HCT116 (cell line): ENCODE measurements at regions not wholly inside any gene's neighbourhood (a gene's known extent, or its start where the extent isn't known, plus 50 kb on each side); places are given as distances from the start of the nearest gene placed in this dataset.

ENCODE experiments used
- ATAC-seq: fragments of 200-7000 bp; cut with Tn5 transposase; 2 replicates; pipeline ENCODE4 v1.9.1; 2020; ENCODE audit warnings: mild to moderate bottlenecking, moderate library complexity
- BruUV-seq: library from RNA; stranded (reverse); fragments of 400-500 nt; replicated peaks from 2 replicates; lab custom pipeline; 2021; lab: Mats Ljungman, UMichigan
- CTCF ChIA-PET: fragments of 300-600 bp; sonication (Branson Sonifier 250); formaldehyde crosslinking; loops from one replicate; lab custom pipeline; 2021; ENCODE audit warnings: antibody characterized with exemption; lab: Charles Lee
- POLR2A ChIA-PET: fragments of 300-600, 350-600 bp; sonication (Branson Sonifier 250); formaldehyde crosslinking; loops from one replicate; lab custom pipeline; 2021; ENCODE audit warnings: antibody characterized with exemption; lab: Charles Lee
- RAD21 ChIA-PET, 2 experiments: fragments of 300-600 bp; sonication (Branson Sonifier 250); formaldehyde crosslinking; loops; one replicate each; lab custom pipeline; 2023; ENCODE audit warnings: low total read pairs in 2 of 2; ENCODE audit not compliant: uncharacterized antibody in 2 of 2, unreplicated experiment in 2 of 2, low non-redundant PET in 1 of 2; lab: Charles Lee
- DNase-seq: peaks from one replicate; pipeline ENCODE4 v3.0.0-alpha.2; 2010; ENCODE audit warnings: low read depth, low spot score
- H2AFZ ChIP-seq: fragments of 200-600 bp; shearing (Covaris generic), sonication (generic); 2 replicates; pipeline ENCODE4 v1.6.1; 2017; ENCODE audit warnings: low read depth, mixed run types, mixed read lengths, antibody characterized with exemption, low read length; ENCODE audit not compliant: poor library complexity, severe bottlenecking
- H3K27ac ChIP-seq: 2 replicates; pipeline ENCODE4 v1.5.1; 2012; ENCODE audit warnings: low read depth, low read length
- H3K27me3 ChIP-seq: fragments of 200-600 bp; sonication (generic); 2 replicates; pipeline ENCODE4 v1.6.1; 2016; ENCODE audit warnings: mixed run types, low read length, mixed read lengths; ENCODE audit not compliant: insufficient read depth
- H3K36me3 ChIP-seq, 2 experiments: fragments of 200-500 bp in 1 of 2; fragments of 200-600 bp in 1 of 2; sonication (Bioruptor generic) in 1 of 2; sonication (generic) in 1 of 2; 2 replicates each; pipeline versions ENCODE4 v1.5.1 to v1.6.1; 2014 to 2016; ENCODE audit warnings: low read length in 2 of 2, inconsistent platforms in 1 of 2, mixed read lengths in 1 of 2, mixed run types in 1 of 2; ENCODE audit not compliant: insufficient read depth in 2 of 2, control insufficient read depth in 1 of 2
- H3K4me1 ChIP-seq, 2 experiments: fragments of 200-600 bp in 1 of 2; sonication (generic) in 1 of 2; 2 replicates each; pipeline versions ENCODE4 v1.5.1 to v1.6.1; 2012 to 2017; ENCODE audit warnings: low read length in 2 of 2, inconsistent platforms in 1 of 2, mild to moderate bottlenecking in 1 of 2, mixed read lengths in 1 of 2, mixed run types in 1 of 2, moderate library complexity in 1 of 2; ENCODE audit not compliant: insufficient read depth in 2 of 2, control insufficient read depth in 1 of 2
- H3K4me2 ChIP-seq: fragments of 200-600 bp; sonication (generic); 2 replicates; pipeline ENCODE4 v1.6.1; 2017; ENCODE audit warnings: mixed run types, low read length, mixed read lengths
- H3K4me3 ChIP-seq, 2 experiments: fragments of 200-600 bp in 1 of 2; sonication (generic) in 1 of 2; replicated peaks in 1 of 2; 2 replicates each; pipeline ENCODE4 v1.5.1; 2011 to 2016; ENCODE audit warnings: low read length in 2 of 2, control low read depth in 1 of 2, low read depth in 1 of 2, mild to moderate bottlenecking in 1 of 2, mixed read lengths in 1 of 2, mixed run types in 1 of 2
- H3K79me2 ChIP-seq: fragments of 200-600 bp; sonication (generic); 2 replicates; pipeline ENCODE4 v1.6.1; 2017; ENCODE audit warnings: mild to moderate bottlenecking, mixed run types, low read length, moderate library complexity, mixed read lengths; ENCODE audit not compliant: insufficient read depth
- H3K9ac ChIP-seq: fragments of 200-600 bp; sonication (generic); 2 replicates; pipeline ENCODE4 v1.6.1; 2016; ENCODE audit warnings: low read length, mixed read lengths
- H3K9me2 ChIP-seq: fragments of 200-600 bp; sonication (generic), shearing (Covaris generic); 2 replicates; pipeline ENCODE4 v1.6.1; 2017; ENCODE audit warnings: mixed run types, mild to moderate bottlenecking, moderate library complexity; ENCODE audit not compliant: insufficient read depth
- H3K9me3 ChIP-seq, 2 experiments: fragments of 200-500 bp in 1 of 2; fragments of 200-600 bp in 1 of 2; sonication (Bioruptor generic) in 1 of 2; sonication (generic) in 1 of 2; 2 replicates each; pipeline ENCODE4 v1.6.1; 2014 to 2017; ENCODE audit warnings: low read length in 2 of 2, mixed read lengths in 2 of 2, inconsistent platforms in 1 of 2, low read depth in 1 of 2, mild to moderate bottlenecking in 1 of 2, mixed run types in 1 of 2, moderate library complexity in 1 of 2; ENCODE audit not compliant: control insufficient read depth in 1 of 2, insufficient read depth in 1 of 2
- H4K20me1 ChIP-seq: fragments of 200-600 bp; sonication (generic), shearing (Covaris generic); 2 replicates; pipeline ENCODE4 v1.6.1; 2017; ENCODE audit warnings: mixed run types, mild to moderate bottlenecking, moderate library complexity; ENCODE audit not compliant: insufficient read depth
- EZH2 ChIP-seq: fragments of 200-600 bp; sonication (generic); IDR thresholded peaks from 2 replicates; pipeline ENCODE4 v1.6.1; 2017; ENCODE audit warnings: antibody characterized with exemption, mixed run types
- FOSL1 ChIP-seq: IDR thresholded peaks from 2 replicates; pipeline ENCODE4 v1.6.1; 2012; ENCODE audit warnings: low read depth
- JUND ChIP-seq: IDR thresholded peaks from 2 replicates; pipeline ENCODE4 v1.6.1; 2012
- POLR2A ChIP-seq: IDR thresholded peaks from 2 replicates; pipeline ENCODE4 v1.7.0; 2011; ENCODE audit warnings: borderline replicate concordance; ENCODE audit not compliant: insufficient read depth, insufficient read length; ENCODE audit errors: extremely low read depth
- POLR2AphosphoS5 ChIP-seq: IDR thresholded peaks from 2 replicates; pipeline ENCODE4 v1.6.1; 2011; ENCODE audit warnings: mild to moderate bottlenecking, low read depth, low read length, moderate library complexity
- SRF ChIP-seq: IDR thresholded peaks from 2 replicates; pipeline ENCODE4 v1.6.1; 2012; ENCODE audit warnings: low read depth
- TCF7L2 ChIP-seq: IDR thresholded peaks from 2 replicates; pipeline ENCODE4 v1.7.0; 2011; ENCODE audit warnings: borderline replicate concordance, inconsistent platforms; ENCODE audit not compliant: insufficient read depth, insufficient read length; ENCODE audit errors: extremely low read depth
- YY1 ChIP-seq: IDR thresholded peaks from 2 replicates; pipeline ENCODE4 v1.6.1; 2011; ENCODE audit warnings: low read length, low read depth, moderate library complexity, mild to moderate bottlenecking; ENCODE audit not compliant: insufficient replicate concordance; ENCODE audit errors: extremely low read depth
- intact Hi-C: fragments of 100-400 bp; cut with micrococcal nuclease; formaldehyde crosslinking; loops from 2 replicates; pipeline ENCODE4 v1.10.0; 2022

- Histone ChIP-seq H2AFZ (no peak overlapping the region), H3K27me3 (no peaks in the 10 kb centered on the region), H3K9me2 (no peaks in the 10 kb centered on the region), H3K4me2 (no peak overlapping the region), H4K20me1 (no peaks in the 10 kb centered on the region), H3K4me3 (no peak overlapping the region), H3K9ac (no peak overlapping the region), H3K9me3 (no peaks in the 10 kb centered on the region), H3K27ac (no peak overlapping the region), H3K4me1 (no peaks in the 10 kb centered on the region), H3K79me2 (no peaks in the 10 kb centered on the region), H3K36me3 (no peaks in the 10 kb centered on the region)
- intact Hi-C loops, result no loop called here
- RAD21 ChIA-PET, result no interaction called here
- CTCF ChIA-PET, result no interaction called here
- no peak for ATAC-seq
- no peak for DNase-seq
- no peak for TF ChIP-seq YY1
- no peak for TF ChIP-seq EZH2
- no TSS peak for BruUV-seq
- POLR2A ChIA-PET, result no interaction called here
Measured at GRCh38 chr9:93899609-93900435, 55.3 kb downstream of the BARX1 start.

GRCh38 chr9:93898502-93899426, 56.4 kb downstream of the BARX1 start:
- no peaks in the 10 kb centered on the region for H3K4me1 ChIP-seq
- ChIA-PET POLR2A (no interaction called here), RAD21 (no interaction called here), CTCF (no interaction called here)
- intact Hi-C loops, result no loop called here
- H3K4me2 ChIP-seq, result no peak overlapping the region
- no peak overlapping the region for H3K27ac ChIP-seq
- no peaks in the 10 kb centered on the region for H3K27me3 ChIP-seq
- no peak for TF ChIP-seq SRF
- no peak for TF ChIP-seq YY1
- no peak for TF ChIP-seq TCF7L2
- TF ChIP-seq JUND, result no peak
- TF ChIP-seq POLR2AphosphoS5, result no peak
- no peak for TF ChIP-seq POLR2A
- no peak for TF ChIP-seq FOSL1
- H3K9me2 ChIP-seq, result no peaks in the 10 kb centered on the region
- no peak overlapping the region for H2AFZ ChIP-seq
- no peaks in the 10 kb centered on the region for H3K36me3 ChIP-seq
- ATAC-seq, result no peak
- no peak for DNase-seq
- no TSS peak for BruUV-seq
- H3K79me2 ChIP-seq, result no peaks in the 10 kb centered on the region
- no peak overlapping the region for H3K4me3 ChIP-seq
- H4K20me1 ChIP-seq, result no peaks in the 10 kb centered on the region
- H3K9me3 ChIP-seq, result peaks cover under 1 to 1% of the 10 kb centered on the region in 2 experiments; a peak in 2 of 4 replicates
- no peak overlapping the region for H3K9ac ChIP-seq
